GM12878 (cell line): ENCODE measurements at regions not wholly inside any gene's neighbourhood (a gene's known extent, or its start where the extent isn't known, plus 50 kb on each side); places are given as distances from the start of the nearest gene placed in this dataset.

Experiments
- ATAC-seq: fragments of 200-7000 bp; cut with Tn5 transposase; 3 replicates; pipeline ENCODE4 v1.9.1; 2020; ENCODE audit warnings: mild to moderate bottlenecking, moderate library complexity
- BruUV-seq: library from RNA; stranded (reverse); fragments of 400-500 nt; replicated peaks from 2 replicates; lab custom pipeline; 2021; lab: Mats Ljungman, UMichigan
- CTCF ChIA-PET: fragments of 300-600 bp; sonication (Branson Sonifier 250); formaldehyde crosslinking; extraction: SDS; loops from one replicate; lab custom pipeline; 2021; ENCODE audit warnings: inconsistent platforms; lab: Yijun Ruan, JAX
- POLR2A ChIA-PET: fragments of 350-600 bp; formaldehyde crosslinking; extraction: SDS; loops from one replicate; lab custom pipeline; 2021; ENCODE audit warnings: inconsistent platforms; lab: Charles Lee
- RAD21 ChIA-PET: fragments of 300-600 bp; sonication (Branson Sonifier 250); formaldehyde crosslinking; loops from one replicate; lab custom pipeline; 2023; ENCODE audit warnings: antibody characterized with exemption; ENCODE audit not compliant: unreplicated experiment; lab: Charles Lee
- SMC1A ChIA-PET: fragments of 300-600 bp; sonication (Branson Sonifier 250); formaldehyde crosslinking; loops from one replicate; lab custom pipeline; 2023; ENCODE audit not compliant: unreplicated experiment, uncharacterized antibody; lab: Charles Lee
- DNase-seq: peaks from one replicate; pipeline ENCODE4 v3.0.0-alpha.2; 2011; ENCODE audit warnings: low read depth, low spot score
- FAIRE-seq: peaks from 3 replicates; lab custom pipeline; 2011; peaks lifted over from hg19 to GRCh38; lab: Jason Lieb, UNC
- H2AFZ ChIP-seq: 2 replicates; pipeline ENCODE4 v1.6.0; 2011; ENCODE audit warnings: low read depth, low read length, control low read depth; ENCODE audit not compliant: control insufficient read depth
- H3K27ac ChIP-seq: 2 replicates; pipeline ENCODE4 v1.5.1; 2011; ENCODE audit warnings: control low read depth; ENCODE audit not compliant: control insufficient read depth, insufficient read depth
- H3K27me3 ChIP-seq, 2 experiments: replicated peaks in 1 of 2; 2 replicates each; pipeline versions ENCODE4 v1.6.0 to v1.6.1; 2011; ENCODE audit warnings: low read length in 1 of 2; ENCODE audit not compliant: control insufficient read depth in 2 of 2, insufficient read depth in 2 of 2
- H3K36me3 ChIP-seq, 2 experiments: 2 replicates each; pipeline ENCODE4 v1.5.1; 2011; ENCODE audit warnings: low read length in 1 of 2; ENCODE audit not compliant: control insufficient read depth in 2 of 2, insufficient read depth in 2 of 2
- H3K4me1 ChIP-seq: 2 replicates; pipeline ENCODE4 v1.6.1; 2011; ENCODE audit warnings: mild to moderate bottlenecking, low read length, moderate library complexity, mixed read lengths; ENCODE audit not compliant: control insufficient read depth, insufficient read depth
- H3K4me2 ChIP-seq: 2 replicates; pipeline ENCODE4 v1.6.0; 2011; ENCODE audit warnings: control low read depth; ENCODE audit not compliant: control insufficient read depth, insufficient read depth
- H3K4me3 ChIP-seq: fragments of 200-600 bp; sonication (generic); 2 replicates; pipeline ENCODE4 v1.5.1; 2016
- H3K79me2 ChIP-seq: 2 replicates; pipeline ENCODE4 v1.6.0; 2011; ENCODE audit warnings: low read length; ENCODE audit not compliant: control insufficient read depth, insufficient read depth
- H3K9ac ChIP-seq: 2 replicates; pipeline ENCODE4 v1.8.0; 2011; ENCODE audit warnings: low read length, control low read depth, mixed read lengths; ENCODE audit not compliant: control insufficient read depth, insufficient read depth
- H3K9me3 ChIP-seq: replicated peaks from 3 replicates; pipeline ENCODE4 v1.5.1; 2011; ENCODE audit warnings: mild to moderate bottlenecking, low read length; ENCODE audit not compliant: control insufficient read depth, insufficient read depth
- H4K20me1 ChIP-seq: 2 replicates; pipeline ENCODE4 v1.6.0; 2011; ENCODE audit not compliant: control insufficient read depth, insufficient read depth
- BHLHE40 ChIP-seq, 2 experiments: fragments of 450-650 bp in 1 of 2; IDR thresholded peaks; 2 replicates each; pipeline ENCODE4 v1.6.1; 2011 to 2017; ENCODE audit warnings: low read depth in 2 of 2, borderline replicate concordance in 1 of 2, improper control_type of control experiment in 1 of 2, low read length in 1 of 2, mild to moderate bottlenecking in 1 of 2
- BMI1 ChIP-seq: fragments of 450-650 bp; IDR thresholded peaks from 2 replicates; pipeline ENCODE4 v1.6.1; 2016; ENCODE audit warnings: mild to moderate bottlenecking, moderate library complexity, borderline replicate concordance
- WGBS: methylation state at CpG from one replicate; pipeline ENCODE4 v1.1.6; 2016; ENCODE audit warnings: low lambda C conversion rate; ENCODE audit not compliant: insufficient replicate concordance, insufficient coverage; ENCODE audit errors: missing lambda C conversion rate; 5-methylcytosine and 5-hydroxymethylcytosine counted together
- in situ Hi-C: fragments of 300-500 bp; cut with MboI; formaldehyde crosslinking; loops from 9 replicates; pipeline ENCODE4 v1.14.3; 2018; ENCODE audit warnings: mixed read lengths
- intact Hi-C: fragments of 100-400 bp; cut with micrococcal nuclease; formaldehyde crosslinking; loops from one replicate; pipeline ENCODE4 v1.14.2; 2022; ENCODE audit not compliant: unreplicated experiment

- TF ChIP-seq BMI1, result no peak
Observed at GRCh38 chr5:143740956-143741355, 71.0 kb upstream of the HMHB1 start (continued).

- no peak for ATAC-seq
- TF ChIP-seq BHLHE40 (IDR thresholded peaks at IDR 0.05; ENCODE audit: borderline replicate concordance in 1 of 2, low read depth in 2 of 2, low read length in 1 of 2), result no peak
- TF ChIP-seq, all 136 proteins: peak for 0
- Histone ChIP-seq H3K4me3 (no peak overlapping the region), H3K79me2 (no peaks in the 10 kb centered on the region), H2AFZ (no peak overlapping the region), H3K4me2 (no peak overlapping the region), H3K27me3 (no peaks in the 10 kb centered on the region), H3K9ac (no peak overlapping the region), H4K20me1 (no peaks in the 10 kb centered on the region), H3K4me1 (no peaks in the 10 kb centered on the region), H3K9me3 (no peaks in the 10 kb centered on the region), H3K27ac (no peak overlapping the region), H3K36me3 (no peaks in the 10 kb centered on the region)
- FAIRE-seq (no peak), DNase-seq (no peak)
- ChIA-PET CTCF (interaction anchor here (1.2 to 3.0 kb wide), 3 partner anchors 19 to 403 kb away, joined by 3 to 9 read pairs (median 3); no protein-coding TSS in a partner anchor), SMC1A (interaction anchor here (0.8 to 3.9 kb wide), 20 partner anchors 10 to 307 kb away, joined by 3 to 51 read pairs (median 4); no protein-coding TSS in a partner anchor), RAD21 (interaction anchor here (0.6 to 3.5 kb wide), 8 partner anchors 11 to 426 kb away, joined by 3 to 17 read pairs (median 6); no protein-coding TSS in a partner anchor), POLR2A (interaction anchor here (0.9 to 1.1 kb wide), 3 partner anchors 13 to 448 kb away, joined by 3 read pairs; no protein-coding TSS in a partner anchor)
- intact Hi-C loops (no loop called here), in situ Hi-C loops (no loop called here)
- BruUV-seq, result no TSS peak
- 92% methylated on average over 1 of the region's 1 CpG for WGBS
Observed at GRCh38 chr5:143739746-143740145, 72.2 kb upstream of the HMHB1 start.
